ENCODE measurements at regions not wholly inside any gene's neighbourhood (a gene's known extent, or its start where the extent isn't known, plus 50 kb on each side); places are given as distances from the start of the nearest gene placed in this dataset.
"Not testable (repeated sequence)": the region's sequence is repeated elsewhere in the genome, so short reads cannot be mapped to it uniquely, and the experiment has no call there.

DNA sequence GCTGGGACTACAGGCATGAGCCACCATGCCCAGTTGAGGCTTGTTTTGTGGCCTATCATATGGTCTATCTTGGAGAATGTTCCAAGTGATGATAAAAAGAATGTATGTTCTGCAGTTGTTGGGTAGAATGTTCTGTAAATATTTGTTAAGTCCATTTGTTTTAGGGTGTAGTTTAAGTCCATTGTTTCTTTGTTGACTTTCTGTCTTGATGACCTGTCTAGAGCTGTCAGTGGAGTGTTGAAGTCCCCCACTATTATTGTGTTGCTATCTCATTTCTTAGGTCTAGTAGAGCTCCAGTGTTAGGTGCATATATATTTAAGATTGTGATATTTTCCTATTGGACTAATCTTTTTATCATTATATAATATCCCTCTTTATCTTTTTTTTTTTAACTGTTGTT, 284.3 kb upstream of the EXOC2 start:
- not testable (repeated sequence) for DNase-seq

- no peak for DNase-seq
These were observed 279.2 kb upstream of the EXOC2 start for GRCh38 chr6:971981-972640.

DNA sequence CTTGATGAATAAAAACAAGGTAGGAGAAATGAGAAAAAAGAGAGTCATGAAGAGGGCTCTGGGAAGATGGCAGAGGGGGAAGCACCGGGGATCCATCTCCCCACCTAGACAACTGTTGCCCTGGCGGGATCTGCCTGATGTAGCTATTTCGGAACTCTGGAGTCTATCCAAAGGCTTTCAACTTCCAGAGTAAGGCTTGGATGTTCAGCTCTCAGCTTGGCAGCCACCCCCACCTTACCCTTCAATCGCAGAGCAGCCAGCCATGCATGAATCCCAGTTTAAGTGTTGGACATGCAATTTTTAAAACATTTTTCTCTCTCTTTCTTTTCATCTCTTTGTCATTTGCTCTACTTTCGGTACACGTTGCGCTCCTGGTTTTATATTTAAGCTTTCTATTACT, 275.9 kb upstream of the EXOC2 start:
- DNase-seq: no peak

DNA sequence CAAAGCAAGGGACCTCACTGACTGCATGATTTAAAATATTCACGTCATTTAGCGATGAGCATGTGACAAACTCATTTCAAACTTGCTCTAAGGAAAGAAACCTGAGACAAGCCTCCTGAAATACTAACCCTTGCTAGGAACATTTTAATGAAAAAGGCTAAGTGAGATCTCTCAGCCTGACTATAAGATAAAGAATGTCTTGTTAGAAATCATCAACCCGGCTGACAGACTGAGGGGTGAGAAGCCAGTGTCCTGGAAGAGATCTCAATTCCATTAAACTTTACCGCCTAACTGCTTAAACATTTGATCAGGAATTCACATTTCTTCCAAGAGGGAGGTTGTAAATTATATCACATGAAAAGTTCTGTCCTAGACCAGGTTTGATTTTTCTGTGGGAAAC, 274.8 kb upstream of the EXOC2 start:
- no peak for DNase-seq

- DNase-seq: no peak
These were observed 272.4 kb upstream of the EXOC2 start for GRCh38 chr6:965343-965742.

DNA sequence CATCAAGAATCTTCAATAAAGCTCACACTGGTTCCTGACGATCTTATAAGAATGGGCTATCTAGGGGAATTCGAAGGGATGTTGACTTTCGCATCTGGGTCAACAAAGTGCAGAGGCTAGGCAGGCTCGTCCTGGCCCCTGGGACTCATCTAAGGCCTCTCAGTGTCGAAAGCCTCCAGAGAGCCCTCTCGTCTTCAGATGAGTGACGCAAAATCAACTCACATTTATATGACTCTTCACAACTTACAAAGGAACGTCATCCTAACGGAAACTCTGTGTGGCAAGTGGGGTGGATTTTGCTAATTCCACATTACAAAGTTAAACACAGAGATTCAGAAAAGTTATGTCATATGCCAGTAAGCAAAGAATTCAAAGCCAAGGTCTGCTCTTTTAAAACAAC, 270.5 kb upstream of the EXOC2 start:
- DNase-seq: no peak

- DNase-seq: no peak
These were observed 268.5 kb upstream of the EXOC2 start for GRCh38 chr6:961407-961960.

DNA sequence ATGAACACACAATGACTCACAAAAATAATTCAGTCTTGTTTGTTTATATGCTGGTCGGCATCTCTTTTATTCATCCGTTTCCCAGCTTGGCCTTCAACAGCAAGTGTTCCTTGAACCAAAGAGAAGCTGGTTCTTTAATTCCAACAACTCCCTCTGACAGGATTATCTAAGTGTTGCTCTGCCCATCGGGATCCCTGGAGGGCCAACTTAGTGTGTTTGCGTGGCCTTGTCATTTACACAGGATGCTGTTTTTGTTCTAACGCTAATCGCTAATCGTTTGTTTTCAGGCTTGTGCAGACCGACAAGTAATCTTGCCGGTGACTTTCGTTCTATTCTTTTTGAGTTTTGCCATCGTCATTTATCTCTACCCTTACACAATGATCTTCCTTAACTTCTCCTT, 267.4 kb upstream of the EXOC2 start:
- DNase-seq: no peak

DNA sequence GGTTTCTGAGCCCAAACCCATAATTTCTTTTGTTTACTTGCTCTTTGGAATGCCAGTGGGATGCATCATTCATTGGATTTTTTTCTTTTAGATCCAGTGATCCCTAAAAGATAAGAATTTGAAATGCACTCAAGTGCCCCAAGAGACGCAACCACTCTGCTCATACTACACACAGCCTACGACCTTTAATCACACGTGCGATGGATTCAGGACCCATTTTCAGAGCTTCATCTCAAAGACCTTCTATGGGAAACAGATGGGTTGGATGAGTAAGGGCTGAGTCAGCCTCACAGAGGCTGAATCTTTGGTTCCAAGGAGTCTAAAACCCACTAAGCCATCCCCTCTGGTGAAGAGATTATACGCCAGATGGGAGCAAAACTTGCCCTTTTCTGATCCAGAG, 265.5 kb upstream of the EXOC2 start:
- no peak for DNase-seq

GRCh38 chr6:951399-952181, 258.7 kb upstream of the EXOC2 start:
- DNase-seq: no peak

DNA sequence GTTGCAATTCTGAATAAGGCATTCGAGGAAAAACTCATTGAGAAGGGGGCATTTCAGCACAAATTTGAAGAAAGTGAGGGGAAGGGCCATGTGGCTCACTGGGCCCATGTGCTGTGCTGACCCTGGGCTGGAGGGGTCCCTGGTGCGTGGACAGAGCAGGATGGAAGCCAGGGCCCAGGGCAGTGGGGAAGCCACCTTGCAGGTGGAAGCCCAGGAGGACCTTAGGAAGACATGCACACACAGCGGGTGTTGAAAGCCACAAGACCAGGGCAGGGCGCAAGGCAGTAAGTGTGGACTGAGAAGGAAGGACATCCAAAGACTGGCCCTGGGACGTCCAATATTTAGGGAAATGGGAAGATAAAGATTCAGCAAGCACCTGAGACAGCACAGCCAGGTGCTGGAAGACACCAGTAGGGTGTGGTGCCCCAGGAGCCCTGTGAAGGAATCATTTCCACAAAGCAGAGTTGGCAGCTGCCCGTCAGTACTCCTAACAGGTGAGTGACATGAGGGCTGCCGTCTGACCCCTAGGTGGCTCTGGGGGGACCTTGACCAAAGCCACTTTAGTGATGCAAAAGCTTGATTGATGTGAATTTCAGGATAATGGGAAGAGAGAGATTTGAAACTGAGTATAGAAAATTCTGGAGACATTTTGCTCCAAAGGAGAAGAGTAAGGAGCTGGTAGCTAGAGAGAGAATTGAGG, 254.4 kb upstream of the EXOC2 start:
- DNase-seq: no peak

- no peak for DNase-seq
These were observed 253.6 kb upstream of the EXOC2 start for GRCh38 chr6:946546-946945.

DNA sequence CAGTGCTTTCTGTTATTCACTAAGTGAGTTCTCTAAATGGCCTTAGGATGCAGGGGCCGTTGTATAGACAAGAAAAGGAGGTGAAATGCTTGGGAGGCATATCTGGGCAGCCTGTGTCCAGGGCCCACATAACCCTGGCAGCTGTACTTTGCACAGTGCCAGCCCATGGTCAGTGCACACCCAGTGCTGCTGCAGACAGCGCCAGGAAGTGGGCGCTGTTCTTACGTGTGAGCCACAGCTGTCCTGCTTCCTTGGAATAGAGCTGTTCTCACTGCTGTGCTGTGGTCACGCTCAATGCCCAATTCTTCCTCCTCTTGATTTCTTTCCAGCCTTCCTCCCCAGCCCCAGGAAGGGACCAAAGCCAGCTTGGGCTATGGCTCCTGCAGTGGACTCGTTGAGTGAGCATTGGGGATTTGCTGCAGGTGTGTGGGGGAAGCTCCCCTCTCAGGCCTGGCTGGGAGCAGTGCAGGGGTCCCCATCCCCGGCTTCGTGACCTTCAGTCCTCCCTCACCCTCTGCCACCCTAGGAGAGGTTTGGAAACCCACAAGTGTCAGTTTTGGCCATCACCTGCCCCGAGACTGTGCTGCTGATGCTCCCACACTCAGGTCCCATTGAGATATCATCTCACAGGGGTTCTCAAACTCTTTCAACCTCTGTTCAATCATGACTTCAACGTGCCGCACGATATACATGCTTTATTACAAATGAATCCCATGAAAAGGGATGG, 246.8 kb upstream of the EXOC2 start:
- no peak for DNase-seq

DNA sequence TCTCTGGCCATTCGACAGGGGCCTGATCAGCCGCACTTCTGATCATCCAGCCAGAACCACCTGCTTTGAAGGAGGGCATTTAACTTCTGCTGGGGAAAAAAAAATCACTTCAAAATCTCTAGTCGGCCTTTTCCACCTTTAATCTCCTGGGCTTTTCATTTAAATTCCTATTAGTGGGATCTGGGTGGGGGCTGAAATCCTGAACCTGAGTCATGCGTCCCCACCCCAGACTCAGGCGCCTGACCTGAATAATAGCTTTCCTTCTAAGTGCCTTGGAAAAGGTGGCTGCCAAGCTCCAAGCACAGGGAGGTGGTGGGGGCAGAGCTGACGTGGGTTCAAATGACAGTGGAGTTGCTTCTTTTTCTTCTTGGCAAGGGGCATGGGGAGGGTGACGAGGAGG, 246.0 kb upstream of the EXOC2 start:
- DNase-seq: no peak

DNA sequence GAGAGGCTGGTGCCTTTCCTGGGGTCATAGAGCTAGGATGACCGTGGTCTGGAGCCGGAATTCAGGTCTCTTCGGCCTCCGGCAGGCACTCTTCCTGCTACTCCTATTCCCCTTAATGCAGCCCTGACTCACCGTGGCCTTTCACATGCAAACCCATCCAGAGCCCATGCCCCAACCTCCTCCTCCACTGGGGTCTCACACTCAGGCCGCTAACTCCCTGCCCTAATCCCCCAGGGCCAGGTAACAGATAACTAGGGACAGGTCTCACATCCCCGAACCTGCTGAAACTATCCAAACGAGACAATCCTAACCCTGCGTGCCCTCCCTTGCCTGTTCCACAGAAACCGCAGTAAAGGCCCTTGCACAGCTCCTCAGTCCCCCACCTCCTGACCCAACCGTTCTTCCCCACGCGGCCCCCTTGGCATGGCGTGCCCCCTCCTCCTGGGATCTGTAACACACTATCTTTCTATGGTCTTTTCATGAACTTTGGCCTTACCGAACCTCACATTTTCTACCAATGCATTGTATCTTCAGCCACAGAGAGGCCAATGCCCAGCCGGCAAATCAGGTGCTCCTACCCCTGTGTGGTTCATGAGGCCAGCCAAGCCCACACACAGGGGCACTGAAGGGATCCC, 245.4 kb upstream of the EXOC2 start:
- DNase-seq: no peak

DNA sequence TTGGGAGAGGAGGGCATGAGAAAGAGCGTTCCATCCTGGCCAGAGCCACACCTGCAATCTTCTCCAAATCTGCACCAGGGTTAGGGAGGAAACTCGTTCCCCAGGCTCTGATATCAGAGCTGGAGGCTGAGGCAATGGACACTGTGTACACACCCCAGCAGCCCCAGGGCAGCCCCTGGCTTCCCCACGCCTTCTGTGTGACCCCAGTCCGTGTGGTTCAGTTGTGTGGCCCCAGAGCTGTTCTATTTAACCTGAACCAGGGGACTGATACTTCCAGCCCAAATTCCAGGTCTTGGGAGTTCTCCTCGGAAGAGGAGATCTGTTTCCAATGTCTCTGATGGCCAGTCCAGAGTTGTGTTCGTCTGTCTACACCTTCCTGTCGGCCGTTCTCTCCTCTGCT, 242.6 kb upstream of the EXOC2 start:
- no peak for DNase-seq

GRCh38 chr6:934686-935085, 241.7 kb upstream of the EXOC2 start:
- DNase-seq: no peak

GRCh38 chr6:931919-932318, 239.0 kb upstream of the EXOC2 start:
- not testable (repeated sequence) for DNase-seq

DNA sequence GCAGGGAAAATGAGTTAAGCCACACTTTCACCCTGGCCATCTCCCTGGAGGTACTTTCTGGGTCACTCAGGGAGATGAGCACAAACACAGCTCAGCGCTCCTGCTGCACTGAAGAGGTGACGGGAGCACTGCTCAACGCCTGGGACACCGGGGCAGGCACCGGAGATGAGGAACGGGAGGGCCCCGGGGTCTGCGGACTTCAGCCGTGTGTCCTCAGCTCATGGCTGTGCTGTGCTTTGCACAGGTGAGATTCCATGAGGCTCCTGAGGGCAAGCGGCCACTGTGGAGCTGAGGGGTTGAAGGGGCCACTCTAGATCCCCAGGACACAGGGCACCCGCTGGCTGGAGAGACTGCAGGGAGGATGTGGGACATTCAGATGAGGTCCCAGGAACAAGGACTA, 234.2 kb upstream of the EXOC2 start:
- DNase-seq: no peak

GRCh38 chr6:925656-926213, 232.8 kb upstream of the EXOC2 start:
- no peak for DNase-seq

GRCh38 chr6:924661-925060, 231.7 kb upstream of the EXOC2 start:
- DNase-seq: no peak

GRCh38 chr6:921400-921799, 228.5 kb upstream of the EXOC2 start:
- DNase-seq: no peak

All from CD4-positive, alpha-beta T cell treated with Interleukin-1 beta for 1 hour (primary cell).